Skeletal muscle cell (primary cell): ENCODE measurements at regions not wholly inside any gene's neighbourhood (a gene's known extent, or its start where the extent isn't known, plus 50 kb on each side); places are given as distances from the start of the nearest gene placed in this dataset.
"Not testable (repeated sequence)": the region's sequence is repeated elsewhere in the genome, so short reads cannot be mapped to it uniquely, and the experiment has no call there.

Experiments used
- DNase-seq: peaks from one replicate; pipeline ENCODE4 v3.0.0-alpha.2; 2010; ENCODE audit warnings: low read depth
- H3K4me3 ChIP-seq: 2 replicates; pipeline ENCODE4 v1.5.1; 2011; ENCODE audit warnings: low read depth, mild to moderate bottlenecking, control low read depth, low read length, moderate library complexity

- H3K4me3 ChIP-seq, DNase-seq: not testable (repeated sequence)
Observed at GRCh38 chr9:129423755-129424154, 197.1 kb downstream of the C9orf50 start.

DNA sequence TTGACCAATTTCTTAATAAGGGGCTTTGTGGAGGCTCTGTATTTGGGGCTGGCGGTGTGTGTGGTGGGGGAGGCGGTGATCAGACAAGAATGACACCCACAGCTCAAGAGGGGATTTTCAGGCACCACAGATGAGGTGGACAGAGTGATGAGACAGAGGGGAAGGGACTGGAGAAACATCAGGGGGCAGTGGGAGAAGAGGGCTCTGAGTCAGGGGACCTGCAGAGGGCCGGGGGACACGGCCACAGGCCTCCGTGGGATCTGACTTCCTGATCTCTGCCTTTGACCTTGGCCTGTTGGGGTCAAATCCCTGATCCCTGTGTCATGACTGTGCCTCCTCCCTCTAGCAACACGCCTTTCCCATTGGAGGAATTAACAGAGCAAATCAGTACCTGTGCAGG, 197.7 kb downstream of the C9orf50 start:
- no peak for DNase-seq
- no peak overlapping the region for H3K4me3 ChIP-seq

DNA sequence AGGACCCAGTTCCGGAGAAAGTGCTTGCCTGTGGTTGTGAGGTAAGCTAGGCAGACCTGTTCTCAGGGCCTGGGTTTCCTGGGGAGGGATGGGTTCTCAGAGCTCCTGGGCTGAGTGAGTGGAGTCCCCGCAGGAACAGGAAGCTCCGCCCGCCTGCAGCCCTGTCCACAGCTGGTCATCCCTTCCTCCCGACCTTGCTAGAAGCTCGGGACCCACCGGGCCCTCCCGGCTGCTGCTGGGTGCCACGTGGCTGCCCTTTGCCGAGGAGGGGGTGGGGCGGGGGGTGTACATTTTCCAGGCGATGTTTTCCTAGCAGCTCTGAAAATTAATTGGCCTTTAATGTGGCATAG, 198.1 kb downstream of the C9orf50 start:
- no peak overlapping the region for H3K4me3 ChIP-seq

GRCh38 chr9:129422032-129422842, 198.7 kb downstream of the C9orf50 start:
- no peak overlapping the region for H3K4me3 ChIP-seq

More for the DNA sequence above, 198.1 kb downstream of the C9orf50 start:
- DNase-seq = no peak

GRCh38 chr9:129421371-129421770, 199.5 kb downstream of the C9orf50 start:
- no peak for DNase-seq
- H3K4me3 ChIP-seq = no peak overlapping the region

More at GRCh38 chr9:129422032-129422842, 198.7 kb downstream of the C9orf50 start:
- no peak for DNase-seq

DNA sequence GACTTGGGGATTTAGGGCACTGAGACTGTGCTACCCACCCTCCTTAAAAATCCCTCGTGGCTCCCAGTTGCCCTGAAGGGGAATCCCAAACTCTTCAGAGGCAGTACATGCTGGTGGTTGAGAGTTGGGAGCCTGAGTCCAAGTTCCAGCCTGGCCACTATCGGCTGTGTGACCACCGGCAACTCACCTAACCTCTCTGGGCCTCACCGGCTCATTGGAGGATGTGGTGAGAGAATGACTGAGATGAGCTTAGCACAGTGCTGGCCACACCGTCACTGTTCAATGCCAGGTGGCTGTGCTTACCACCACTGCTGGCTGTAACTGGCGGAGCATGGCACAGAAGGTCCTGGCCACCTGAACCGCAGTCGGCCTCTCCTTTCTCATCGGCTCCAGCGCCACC, 200.2 kb downstream of the C9orf50 start:
- no peak overlapping the region for H3K4me3 ChIP-seq
- DNase-seq = no peak

- no peak for DNase-seq
- no peak overlapping the region for H3K4me3 ChIP-seq
Observed at GRCh38 chr9:129419382-129419899, 201.5 kb downstream of the C9orf50 start.

GRCh38 chr9:129418451-129418850, 202.4 kb downstream of the C9orf50 start:
- DNase-seq = no peak
- no peak overlapping the region for H3K4me3 ChIP-seq

DNA sequence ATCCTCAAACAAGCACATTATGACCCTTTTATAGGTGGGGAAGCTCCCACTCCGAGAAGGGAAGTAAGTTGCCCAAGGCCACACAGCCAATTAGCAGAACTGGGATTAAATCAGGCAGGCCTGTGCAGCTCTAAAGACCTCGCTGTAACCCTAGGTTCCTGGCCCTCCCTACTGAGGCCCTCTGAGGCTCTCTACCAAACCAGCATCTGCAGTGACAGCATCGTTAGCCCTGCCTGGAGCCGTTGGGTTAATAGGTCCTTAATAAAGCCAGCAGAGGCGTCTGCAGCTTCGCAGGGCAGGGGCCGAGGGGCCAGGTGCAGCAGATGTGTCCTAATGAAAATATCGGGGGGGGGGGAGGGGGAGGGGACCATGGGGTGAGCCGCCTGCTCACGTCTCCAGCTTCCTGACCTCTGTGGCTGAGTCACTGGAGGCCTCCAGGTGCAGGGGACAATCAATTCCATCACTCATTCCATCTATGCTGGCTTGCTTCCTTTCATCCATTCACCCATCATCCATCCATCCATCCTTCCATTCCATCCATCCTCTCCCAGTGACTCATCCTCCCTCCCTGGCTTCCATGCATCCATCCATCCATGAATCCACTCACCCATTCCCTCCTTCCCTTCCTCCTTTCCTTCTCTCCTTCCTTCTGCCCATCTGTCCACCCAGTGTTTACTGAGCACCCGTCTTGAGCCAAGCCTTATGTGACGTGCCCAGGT, 203.9 kb downstream of the C9orf50 start:
- no peak overlapping the region for H3K4me3 ChIP-seq
- DNase-seq = no peak

DNA sequence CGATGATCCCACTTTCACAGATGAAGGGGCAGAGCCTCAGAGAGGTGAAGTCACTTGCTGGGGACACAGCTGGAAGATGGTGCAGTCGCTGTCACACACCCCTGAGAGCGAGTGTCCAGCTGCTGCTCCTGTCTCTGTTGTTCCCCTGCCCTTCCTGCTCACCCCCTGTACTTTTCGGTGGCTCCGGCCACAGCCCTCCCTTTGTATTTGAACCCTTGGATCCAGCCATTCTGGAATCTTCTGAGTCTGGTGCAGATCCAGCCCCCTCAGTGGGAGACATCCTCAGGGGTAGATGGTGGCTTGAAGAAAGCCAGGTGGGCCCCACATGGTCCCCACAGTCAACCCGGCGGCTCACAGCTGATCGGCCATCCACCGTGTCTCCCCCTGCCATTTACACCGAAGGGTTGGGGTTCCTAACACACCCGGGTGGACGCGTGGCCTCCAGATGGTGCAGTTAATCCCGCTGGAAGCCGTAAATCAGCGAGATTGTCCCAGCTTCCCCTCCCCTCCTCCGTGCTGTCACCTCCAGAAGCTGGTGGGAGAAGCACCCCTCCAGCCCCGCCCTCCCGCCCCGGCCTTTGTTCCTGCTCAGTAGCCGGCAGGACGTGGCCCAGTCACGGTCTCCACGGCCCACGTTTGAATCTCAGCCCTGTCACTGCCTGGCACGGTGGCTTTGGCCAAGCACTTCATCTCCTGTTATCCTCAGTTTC, 204.8 kb downstream of the C9orf50 start:
- DNase-seq = no peak
- H3K4me3 ChIP-seq = no peak overlapping the region

DNA sequence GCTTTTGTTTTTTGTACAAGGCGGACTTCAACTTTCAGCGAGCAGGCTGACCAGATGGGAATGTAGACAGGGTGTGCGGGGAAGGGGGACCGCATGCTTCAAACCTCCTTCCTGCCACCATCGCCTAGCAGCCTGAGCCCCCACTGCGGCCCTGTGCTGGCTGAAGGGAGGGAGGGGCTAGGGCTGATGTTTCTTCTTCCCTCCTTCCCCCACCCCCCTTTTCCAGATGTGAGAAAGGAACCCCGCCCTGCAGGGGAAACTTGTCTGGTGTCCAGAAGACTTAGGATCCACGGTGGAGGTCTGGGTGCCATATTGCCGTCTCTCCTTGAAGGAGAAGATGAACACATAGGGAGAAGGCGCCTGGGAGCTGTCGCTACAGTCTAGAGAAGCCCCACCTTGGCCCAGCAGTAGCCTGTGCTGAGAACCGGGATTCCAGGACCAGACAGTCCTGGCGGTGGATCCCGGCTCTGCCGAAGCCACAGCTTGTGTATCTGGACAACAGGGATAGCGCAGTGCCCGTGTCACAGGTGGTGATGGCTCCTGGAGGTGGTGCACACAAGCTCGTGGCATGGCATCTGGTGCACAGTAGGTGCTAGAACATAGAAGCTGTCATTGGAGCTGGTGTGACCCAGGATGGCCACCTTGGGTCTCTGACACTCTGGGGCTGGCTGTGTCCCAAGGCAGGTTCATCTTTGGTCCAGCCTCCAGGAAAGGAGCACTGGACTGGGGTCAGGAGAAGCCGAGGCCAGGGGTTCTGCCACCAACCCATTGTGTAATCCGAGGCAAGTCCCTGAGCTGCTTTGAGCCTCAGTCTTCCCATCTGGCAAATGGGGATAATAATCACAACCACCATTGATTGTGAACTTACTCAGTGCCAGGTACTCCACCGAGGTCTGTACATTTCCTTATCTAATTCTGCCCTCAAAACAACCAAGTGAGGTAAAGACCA, 205.6 kb downstream of the C9orf50 start:
- DNase-seq = no peak
- H3K4me3 ChIP-seq = no peak overlapping the region

GRCh38 chr9:129414377-129414992, 206.4 kb downstream of the C9orf50 start:
- no peak for DNase-seq

DNA sequence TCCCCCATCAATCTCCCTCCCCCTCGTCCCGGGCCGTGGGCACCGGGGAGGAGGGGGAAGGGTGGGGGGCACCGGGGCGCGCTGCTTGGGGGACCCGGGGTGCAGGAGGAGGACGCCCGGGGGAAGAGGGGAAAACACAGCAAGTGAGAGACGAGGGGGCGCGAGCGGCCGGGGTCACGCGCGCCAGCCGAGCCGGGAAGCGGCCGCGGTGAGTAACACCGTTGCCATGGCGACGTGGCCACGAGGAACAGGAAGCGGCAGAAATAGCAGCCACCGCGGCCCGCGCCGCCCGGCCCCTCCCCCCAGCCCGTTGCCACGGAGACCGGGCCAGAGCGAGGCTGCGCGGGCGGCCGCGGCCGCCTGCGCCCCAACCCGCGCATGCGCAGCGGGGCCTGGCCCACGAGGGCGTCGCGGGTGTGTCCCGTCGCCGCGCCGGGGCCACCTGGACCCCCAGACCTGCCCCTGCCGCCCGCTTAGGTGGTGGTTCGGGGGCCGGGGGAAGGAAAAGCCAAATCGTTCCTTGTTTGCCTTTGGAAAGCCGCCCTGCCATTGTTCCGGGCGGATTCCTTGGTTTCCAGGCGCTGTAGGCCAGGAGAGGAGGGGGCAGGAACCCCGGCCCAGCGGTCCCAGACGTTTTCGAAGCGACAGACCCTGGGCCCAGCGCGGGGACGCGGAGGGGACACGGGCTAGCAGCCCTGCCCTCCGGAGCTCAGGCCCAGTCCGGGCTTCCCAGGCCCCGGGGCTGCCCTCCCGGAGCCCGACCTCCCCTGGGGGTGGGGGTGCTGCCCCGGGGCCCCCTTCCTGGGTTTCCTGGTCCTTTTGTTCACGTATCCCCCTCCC, 207.1 kb downstream of the C9orf50 start:
- DNase-seq = peak; percentile 83
- H3K4me3 ChIP-seq = peak overlapping the region; percentile 44

More at GRCh38 chr9:129414377-129414992, 206.4 kb downstream of the C9orf50 start:
- H3K4me3 ChIP-seq = peak overlapping the region; percentile 44

DNA sequence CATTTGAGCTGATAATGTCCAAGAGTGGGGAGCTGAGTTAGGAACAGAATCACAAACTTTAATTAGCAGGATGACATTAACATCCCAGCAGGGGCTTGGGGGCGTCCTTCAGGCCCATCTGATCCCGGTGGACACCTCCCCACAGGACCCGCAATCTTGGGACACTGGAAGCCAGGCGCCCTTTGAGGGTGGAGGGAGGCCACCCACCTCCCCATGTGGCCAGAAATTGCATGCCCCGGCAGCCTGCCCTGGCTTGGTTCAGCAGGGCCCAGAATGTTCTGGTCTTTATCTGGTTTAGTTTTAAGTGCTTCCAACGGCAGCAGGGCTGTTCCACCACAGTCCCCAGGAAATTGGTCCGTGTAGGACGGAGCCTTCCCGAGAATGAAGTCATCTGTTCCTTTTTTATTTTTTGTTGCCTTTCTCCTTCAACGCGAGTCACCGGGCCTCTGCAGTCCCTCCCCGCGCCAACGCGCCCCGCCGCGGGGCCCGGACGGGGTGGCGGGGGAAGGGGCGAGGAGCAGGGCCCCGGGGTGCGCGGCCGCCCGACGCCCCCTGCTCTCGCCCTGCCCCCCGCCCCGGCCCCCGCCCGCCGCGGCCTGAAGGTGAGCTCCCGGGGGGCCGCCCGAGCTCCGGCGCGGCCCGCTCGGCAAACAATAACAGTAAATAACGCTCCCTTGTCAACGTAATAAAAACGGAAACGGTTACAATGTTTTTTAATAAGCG, 207.9 kb downstream of the C9orf50 start:
- peak; percentile 71 for DNase-seq
- peak overlapping the region; percentile 34 for H3K4me3 ChIP-seq

- not testable (repeated sequence) for H3K4me3 ChIP-seq, DNase-seq
Observed at GRCh38 chr9:129412176-129412813, 208.6 kb downstream of the C9orf50 start.

GRCh38 chr9:129411501-129412175, 209.3 kb downstream of the C9orf50 start:
- H3K4me3 ChIP-seq = no peak overlapping the region
- DNase-seq = no peak
